ENCODE measurements at regions not wholly inside any gene's neighbourhood (a gene's known extent, or its start where the extent isn't known, plus 50 kb on each side); places are given as distances from the start of the nearest gene placed in this dataset.

DNA sequence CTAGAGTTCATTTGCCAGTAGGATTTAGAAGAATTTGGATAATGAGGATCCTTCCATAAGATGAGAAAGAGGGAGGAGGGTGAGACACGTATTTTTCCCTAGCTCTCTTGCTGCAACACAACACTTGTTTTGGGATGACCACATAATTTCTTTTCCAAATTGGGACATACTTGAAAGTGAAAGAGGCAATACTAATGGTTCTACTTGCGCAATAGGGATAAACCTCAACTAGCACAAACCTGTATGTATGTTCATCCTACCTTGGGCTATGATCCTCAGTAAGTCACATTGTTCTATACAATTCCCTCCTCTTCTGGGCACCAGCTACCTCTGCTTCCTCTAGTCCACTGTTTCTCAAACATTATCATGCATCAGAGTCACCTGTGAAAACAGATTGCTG is 1208.8 kb upstream of the LRRTM1 start:
- 57 to 62% methylated on average over 2 of the region's 2 CpGs for WGBS, 2 donors
- intact Hi-C loops (cut with DNase I) = no loop called here
- DNase-seq = no peak

DNA sequence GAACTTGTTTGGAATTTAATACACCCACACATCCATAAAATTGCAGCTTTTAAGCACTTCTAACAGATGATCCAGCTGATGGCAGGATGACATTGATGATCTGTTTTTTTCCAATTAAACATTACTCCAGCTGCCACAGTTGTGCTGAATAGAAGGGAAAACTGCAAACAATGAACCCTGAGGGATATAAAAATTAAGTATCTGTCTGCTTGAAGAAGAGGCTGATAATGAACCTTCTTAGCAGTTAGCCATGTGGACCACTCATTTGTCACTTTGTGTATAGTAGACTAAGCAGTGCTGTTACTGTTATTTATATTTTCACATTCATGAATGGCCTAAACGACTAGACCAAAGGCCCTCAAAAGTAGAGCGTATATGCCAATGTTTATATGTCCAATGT is 1201.0 kb upstream of the LRRTM1 start:
- Histone ChIP-seq H3K27me3 (no peaks in the 10 kb centered on the region), H3K4me1 (no peaks in the 10 kb centered on the region), H3K4me3 (no peak overlapping the region), H3K36me3 (replicated peaks in 1 of 2; ENCODE audit: insufficient read depth in 1 of 2, low read depth in 2 of 2) (no peaks in the 10 kb centered on the region), H3K27ac (no peak overlapping the region), H3K9me3 (no peaks in the 10 kb centered on the region)
- intact Hi-C loops (cut with DNase I) = no loop called here
- WGBS, 2 donors = 54 to 55% methylated on average over 2 of the region's 2 CpGs
- no peak for TF ChIP-seq POLR2A (IDR thresholded peaks at IDR 0.05)
- TF ChIP-seq, protein P1, sequence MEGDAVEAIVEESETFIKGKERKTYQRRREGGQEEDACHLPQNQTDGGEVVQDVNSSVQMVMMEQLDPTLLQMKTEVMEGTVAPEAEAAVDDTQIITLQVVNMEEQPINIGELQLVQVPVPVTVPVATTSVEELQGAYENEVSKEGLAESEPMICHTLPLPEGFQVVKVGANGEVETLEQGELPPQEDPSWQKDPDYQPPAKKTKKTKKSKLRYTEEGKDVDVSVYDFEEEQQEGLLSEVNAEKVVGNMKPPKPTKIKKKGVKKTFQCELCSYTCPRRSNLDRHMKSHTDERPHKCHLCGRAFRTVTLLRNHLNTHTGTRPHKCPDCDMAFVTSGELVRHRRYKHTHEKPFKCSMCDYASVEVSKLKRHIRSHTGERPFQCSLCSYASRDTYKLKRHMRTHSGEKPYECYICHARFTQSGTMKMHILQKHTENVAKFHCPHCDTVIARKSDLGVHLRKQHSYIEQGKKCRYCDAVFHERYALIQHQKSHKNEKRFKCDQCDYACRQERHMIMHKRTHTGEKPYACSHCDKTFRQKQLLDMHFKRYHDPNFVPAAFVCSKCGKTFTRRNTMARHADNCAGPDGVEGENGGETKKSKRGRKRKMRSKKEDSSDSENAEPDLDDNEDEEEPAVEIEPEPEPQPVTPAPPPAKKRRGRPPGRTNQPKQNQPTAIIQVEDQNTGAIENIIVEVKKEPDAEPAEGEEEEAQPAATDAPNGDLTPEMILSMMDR (IDR thresholded peaks at IDR 0.05) = no peak
- DNase-seq = no peak
- ATAC-seq = no peak

More for the DNA sequence above, 1208.8 kb upstream of the LRRTM1 start:
- Histone ChIP-seq H3K4me3 (no peak overlapping the region), H3K9me3 (no peaks in the 10 kb centered on the region), H3K27ac (no peak overlapping the region), H3K36me3 (replicated peaks in 1 of 2; ENCODE audit: insufficient read depth in 1 of 2, low read depth in 2 of 2) (no peaks in the 10 kb centered on the region), H3K27me3 (no peaks in the 10 kb centered on the region), H3K4me1 (no peaks in the 10 kb centered on the region)
- no peak for TF ChIP-seq POLR2A (IDR thresholded peaks at IDR 0.05)
- TF ChIP-seq, protein P1 (IDR thresholded peaks at IDR 0.05) = no peak
- ATAC-seq = no peak

DNA sequence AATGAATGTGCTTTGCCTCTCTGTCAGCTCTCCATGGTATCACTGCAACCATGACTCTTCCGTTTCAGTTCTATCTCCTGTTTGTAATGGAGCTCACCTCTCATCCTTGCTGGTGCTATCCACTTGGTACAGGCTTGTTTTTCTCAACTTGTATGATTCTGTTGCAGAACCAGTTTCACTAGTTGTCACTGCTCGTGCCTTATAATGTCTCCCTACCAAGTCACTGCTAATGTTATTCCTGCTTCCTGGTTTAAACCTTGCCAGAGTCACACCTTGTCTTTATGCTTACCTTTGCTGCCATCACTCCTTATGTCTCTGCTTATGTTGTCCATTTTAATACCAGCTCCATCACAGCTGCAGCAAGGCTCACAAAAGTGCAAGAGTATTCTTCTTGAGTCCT is 1191.0 kb upstream of the LRRTM1 start:
- H3K27me3 ChIP-seq = no peaks in the 10 kb centered on the region
- no peak overlapping the region for H3K27ac ChIP-seq
- H3K9me3 ChIP-seq = no peaks in the 10 kb centered on the region
- intact Hi-C loops (cut with DNase I) = no loop called here
- no peaks in the 10 kb centered on the region for H3K4me1 ChIP-seq
- 43 to 49% methylated on average over 2 of the region's 2 CpGs for WGBS, 2 donors
- ATAC-seq (no peak), DNase-seq (no peak)
- no peaks in the 10 kb centered on the region for H3K36me3 ChIP-seq (replicated peaks in 1 of 2; ENCODE audit: insufficient read depth in 1 of 2, low read depth in 2 of 2)
- no peak for TF ChIP-seq POLR2A (IDR thresholded peaks at IDR 0.05)
- TF ChIP-seq, protein P1 (IDR thresholded peaks at IDR 0.05) = no peak
- no peak overlapping the region for H3K4me3 ChIP-seq

GRCh38 chr2:81483254-81483653 is 1178.7 kb upstream of the LRRTM1 start:
- no peak overlapping the region for H3K4me3 ChIP-seq
- WGBS, 2 donors = 63 to 66% methylated on average over 4 of the region's 4 CpGs
- H3K27me3 ChIP-seq = no peaks in the 10 kb centered on the region
- H3K36me3 ChIP-seq (replicated peaks in 1 of 2; ENCODE audit: insufficient read depth in 1 of 2, low read depth in 2 of 2) = no peaks in the 10 kb centered on the region
- no peaks in the 10 kb centered on the region for H3K4me1 ChIP-seq
- no peak for DNase-seq
- TF ChIP-seq, protein P1 (IDR thresholded peaks at IDR 0.05) = no peak
- no peak for TF ChIP-seq POLR2A (IDR thresholded peaks at IDR 0.05)
- no peaks in the 10 kb centered on the region for H3K9me3 ChIP-seq
- intact Hi-C loops (cut with DNase I) = no loop called here
- H3K27ac ChIP-seq = no peak overlapping the region
- ATAC-seq = no peak

- TF ChIP-seq, protein P1 (IDR thresholded peaks at IDR 0.05) = no peak
- no peak for TF ChIP-seq POLR2A (IDR thresholded peaks at IDR 0.05)
- Histone ChIP-seq H3K27ac (no peak overlapping the region), H3K4me1 (no peaks in the 10 kb centered on the region), H3K27me3 (no peaks in the 10 kb centered on the region), H3K36me3 (replicated peaks in 1 of 2; ENCODE audit: insufficient read depth in 1 of 2, low read depth in 2 of 2) (no peaks in the 10 kb centered on the region), H3K9me3 (no peaks in the 10 kb centered on the region), H3K4me3 (no peak overlapping the region)
- intact Hi-C loops (cut with DNase I) = no loop called here
- no peak for DNase-seq
- ATAC-seq = no peak
- 78% methylated on average over 5 of the region's 5 CpGs for WGBS, 2 donors
Observed at GRCh38 chr2:81481994-81482368, 1177.4 kb upstream of the LRRTM1 start.

All from body of pancreas (tissue), 4 donors.